GM18519 (cell line): ENCODE measurements at regions not wholly inside any gene's neighbourhood (a gene's known extent, or its start where the extent isn't known, plus 50 kb on each side); places are given as distances from the start of the nearest gene placed in this dataset.

Source experiments
- ATAC-seq: cut with Tn5 transposase; IDR thresholded peaks from one replicate; pipeline ENCODE4 v1.9.1; 2021; ENCODE audit warnings: mild to moderate bottlenecking, moderate library complexity; ENCODE audit not compliant: unreplicated experiment, low FRiP score

- no peak for ATAC-seq
Observed at GRCh38 chr10:105351187-105351586, 710.1 kb downstream of the SORCS3 start.

DNA sequence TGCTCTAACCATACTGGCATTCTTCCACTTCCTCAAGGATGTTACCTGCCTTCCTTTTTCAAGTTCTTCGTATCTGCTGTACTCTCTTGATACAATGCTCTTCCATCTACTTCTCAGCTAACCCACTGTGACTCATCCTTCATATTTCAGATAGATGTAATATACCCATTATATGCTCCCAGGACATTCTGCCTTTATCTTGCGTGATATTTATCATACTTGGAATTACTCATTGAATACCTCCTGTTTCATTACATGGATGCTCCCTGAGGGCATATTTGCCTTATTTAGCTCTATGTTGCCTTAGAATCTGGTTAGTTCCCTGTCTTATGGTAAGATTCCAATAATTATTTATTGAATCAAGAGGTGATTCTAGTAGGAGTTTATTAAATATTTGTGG is 706.4 kb downstream of the SORCS3 start:
- no peak for ATAC-seq

DNA sequence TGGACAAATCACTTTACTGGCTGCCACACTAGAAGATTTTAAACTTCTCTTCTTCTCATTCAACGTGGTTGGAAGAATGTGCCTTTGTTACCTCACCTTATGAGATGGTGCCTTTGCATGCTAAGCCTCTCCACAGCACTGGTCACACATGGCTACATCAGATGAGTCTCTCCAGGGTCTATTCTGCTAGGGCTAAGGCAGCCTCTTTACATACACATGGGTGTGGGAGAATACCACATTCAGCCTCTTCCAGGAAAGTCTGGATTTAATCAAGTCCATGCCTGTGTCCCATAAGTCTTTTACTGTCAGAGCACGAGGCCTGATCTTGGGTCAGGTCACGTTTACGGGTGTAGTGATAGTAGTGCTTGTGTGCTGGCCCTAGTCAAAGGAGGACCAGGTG is 701.5 kb downstream of the SORCS3 start:
- ATAC-seq, result no peak

DNA sequence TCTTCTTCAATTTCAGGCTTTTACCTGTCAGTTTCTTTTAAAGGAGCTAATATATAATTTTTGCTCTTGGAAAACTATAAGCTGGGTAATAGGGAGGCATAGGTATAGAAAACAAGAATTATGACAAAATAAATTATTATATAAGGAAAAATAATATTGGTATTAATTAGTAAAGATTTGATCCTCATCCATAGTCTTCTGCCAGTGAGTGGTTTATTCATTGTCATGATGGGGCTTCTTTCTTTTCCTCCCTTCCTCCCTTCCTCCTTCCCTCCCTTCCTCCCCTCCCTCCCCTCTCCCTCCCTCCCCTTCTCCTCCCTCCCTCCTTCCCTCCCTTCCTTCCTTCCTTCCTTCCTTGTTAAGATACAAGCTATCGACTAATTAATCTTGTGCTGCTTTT is 698.6 kb downstream of the SORCS3 start:
- ATAC-seq, result no peak

GRCh38 chr10:105328503-105329133 is 687.5 kb downstream of the SORCS3 start:
- ATAC-seq, result no peak
